OCI-LY7 (cell line): ENCODE measurements at regions not wholly inside any gene's neighbourhood (a gene's known extent, or its start where the extent isn't known, plus 50 kb on each side); places are given as distances from the start of the nearest gene placed in this dataset.
A peak's percentile ranks its signal among the peaks of the same experiment; 100 is the strongest.

Source experiments
- BruUV-seq: library from RNA; stranded (reverse); fragments of 400-500 nt; replicated peaks from 2 replicates; lab custom pipeline; 2021; lab: Mats Ljungman, UMichigan
- CTCF ChIA-PET: fragments of 300-600 bp; sonication (Branson Sonifier 250); formaldehyde crosslinking; loops from one replicate; lab custom pipeline; 2022; ENCODE audit warnings: antibody characterized with exemption; ENCODE audit not compliant: unreplicated experiment; lab: Charles Lee
- POLR2A ChIA-PET: fragments of 300-600 bp; sonication (Branson Sonifier 250); formaldehyde crosslinking; loops from one replicate; lab custom pipeline; 2022; ENCODE audit warnings: antibody characterized with exemption; lab: Charles Lee
- DNase-seq: peaks from one replicate; pipeline ENCODE4 v3.0.0-alpha.2; 2015; ENCODE audit warnings: low spot score
- H2AFZ ChIP-seq: fragments of 200-600 bp; sonication (generic), shearing (Covaris generic); 2 replicates; pipeline ENCODE4 v1.6.1; 2014; ENCODE audit warnings: mild to moderate bottlenecking, antibody characterized with exemption, low read length, moderate library complexity
- H3K27ac ChIP-seq: fragments of 200-600 bp; sonication (generic); 2 replicates; pipeline ENCODE4 v1.5.1; 2014; ENCODE audit warnings: mixed run types, low read depth, mild to moderate bottlenecking, moderate library complexity, low read length, inconsistent platforms; ENCODE audit not compliant: poor library complexity, severe bottlenecking
- H3K36me3 ChIP-seq: fragments of 200-600 bp; sonication (generic); 2 replicates; pipeline ENCODE4 v1.6.1; 2014; ENCODE audit warnings: mild to moderate bottlenecking, antibody characterized with exemption, low read length, moderate library complexity, mixed read lengths; ENCODE audit not compliant: insufficient read depth
- H3K4me1 ChIP-seq: fragments of 200-600 bp; sonication (generic); 2 replicates; pipeline ENCODE4 v1.5.1; 2014; ENCODE audit warnings: mild to moderate bottlenecking, low read length; ENCODE audit not compliant: insufficient read depth, poor library complexity, severe bottlenecking
- H3K4me2 ChIP-seq: fragments of 200-600 bp; sonication (generic); 2 replicates; pipeline ENCODE4 v1.6.1; 2014; ENCODE audit warnings: mild to moderate bottlenecking, low read length
- H3K4me3 ChIP-seq: fragments of 200-600 bp; sonication (generic); 2 replicates; pipeline ENCODE4 v1.5.1; 2014; ENCODE audit warnings: mild to moderate bottlenecking, low read depth, low read length; ENCODE audit not compliant: poor library complexity, severe bottlenecking
- H3K79me2 ChIP-seq: fragments of 200-600 bp; sonication (generic); 2 replicates; pipeline ENCODE4 v1.6.1; 2016; ENCODE audit warnings: low read depth, mild to moderate bottlenecking, low read length, moderate library complexity, mixed read lengths; ENCODE audit not compliant: insufficient read depth
- H3K9me2 ChIP-seq: fragments of 200-600 bp; sonication (generic); 2 replicates; pipeline ENCODE4 v1.6.1; 2016; ENCODE audit warnings: mild to moderate bottlenecking, low read length, mixed read lengths; ENCODE audit not compliant: insufficient read depth
- H3K9me3 ChIP-seq: fragments of 200-600 bp; sonication (generic); 2 replicates; pipeline ENCODE4 v1.6.1; 2014; ENCODE audit warnings: mild to moderate bottlenecking, mixed run types, low read length, mixed read lengths
- H4K20me1 ChIP-seq: fragments of 200-600 bp; sonication (generic); 2 replicates; pipeline ENCODE4 v1.6.1; 2014; ENCODE audit warnings: mild to moderate bottlenecking, antibody characterized with exemption, low read length, moderate library complexity, mixed read lengths; ENCODE audit not compliant: insufficient read depth
- CTCF ChIP-seq: fragments of 200-600 bp; sonication (generic); conservative IDR thresholded peaks from 2 replicates; pipeline ENCODE4 v1.5.1; 2014; ENCODE audit warnings: mild to moderate bottlenecking, antibody characterized with exemption, low read length, moderate library complexity, mixed read lengths
- EZH2phosphoT487 ChIP-seq: fragments of 200-600 bp; sonication (generic); IDR thresholded peaks from 2 replicates; pipeline ENCODE4 v1.6.1; 2018; ENCODE audit warnings: low read depth, borderline replicate concordance, mild to moderate bottlenecking, mixed run types, antibody characterized with exemption, low read length, moderate library complexity, mixed read lengths
- intact Hi-C: fragments of 100-400 bp; cut with micrococcal nuclease; formaldehyde crosslinking; loops from one replicate; pipeline ENCODE4 v1.10.0; 2022; ENCODE audit not compliant: unreplicated experiment

- intact Hi-C loops = no loop called here
- TF ChIP-seq CTCF = no peak
- no peak for TF ChIP-seq EZH2phosphoT487
- Histone ChIP-seq H2AFZ (0 out of 2 replicates have a peak overlapping the region, but pooled peaks have one; percentile 8), H3K4me3 (no peak overlapping the region), H3K9me2 (no peaks in the 10 kb centered on the region), H3K4me1 (peaks cover 7% of the 10 kb centered on the region), H3K79me2 (no peaks in the 10 kb centered on the region), H4K20me1 (no peaks in the 10 kb centered on the region), H3K9me3 (no peaks in the 10 kb centered on the region), H3K36me3 (no peaks in the 10 kb centered on the region), H3K4me2 (no peak overlapping the region), H3K27ac (no peak overlapping the region)
- BruUV-seq = no TSS peak
- ChIA-PET CTCF (interaction anchor here (1.0 kb wide), 1 partner anchor 20 kb away, joined by 4 read pairs; no protein-coding TSS in a partner anchor), POLR2A (no interaction called here)
- DNase-seq = no peak
Observed at GRCh38 chr14:106811162-106811561, 1284.8 kb downstream of the TMEM121 start.

- ChIA-PET POLR2A (interaction anchor here (0.9 to 1.3 kb wide), 2 partner anchors 8 to 9 kb away, joined by 3 to 6 read pairs; no protein-coding TSS in a partner anchor), CTCF (no interaction called here)
- Histone ChIP-seq H2AFZ (no peak overlapping the region), H3K79me2 (no peaks in the 10 kb centered on the region), H4K20me1 (no peaks in the 10 kb centered on the region), H3K9me3 (no peaks in the 10 kb centered on the region), H3K9me2 (no peaks in the 10 kb centered on the region), H3K4me3 (no peak overlapping the region), H3K27ac (no peak overlapping the region), H3K4me2 (no peak overlapping the region), H3K4me1 (peaks cover 7% of the 10 kb centered on the region), H3K36me3 (no peaks in the 10 kb centered on the region)
- BruUV-seq = no TSS peak
- TF ChIP-seq CTCF = no peak
- TF ChIP-seq EZH2phosphoT487 = no peak
- no peak for DNase-seq
- intact Hi-C loops = no loop called here
Observed at GRCh38 chr14:106812788-106813476, 1286.5 kb downstream of the TMEM121 start.

GRCh38 chr14:106813477-106813823 is 1287.1 kb downstream of the TMEM121 start:
- H3K4me1 ChIP-seq = peaks cover 7% of the 10 kb centered on the region
- no peaks in the 10 kb centered on the region for H4K20me1 ChIP-seq
- POLR2A ChIA-PET = interaction anchor here (0.9 to 1.2 kb wide), 2 partner anchors 9 to 27 kb away, joined by 3 read pairs; no protein-coding TSS in a partner anchor
- H3K9me3 ChIP-seq = no peaks in the 10 kb centered on the region
- H3K9me2 ChIP-seq = no peaks in the 10 kb centered on the region
- H3K36me3 ChIP-seq = no peaks in the 10 kb centered on the region
- H3K4me2 ChIP-seq = no peak overlapping the region
- BruUV-seq = no TSS peak
- H3K27ac ChIP-seq = no peak overlapping the region
- no peak for DNase-seq
- CTCF ChIA-PET = no interaction called here
- intact Hi-C loops = no loop called here
- H2AFZ ChIP-seq = no peak overlapping the region
- no peak overlapping the region for H3K4me3 ChIP-seq
- H3K79me2 ChIP-seq = no peaks in the 10 kb centered on the region
- TF ChIP-seq CTCF (no peak), EZH2phosphoT487 (no peak)
